Activated CD4-positive, alpha-beta T cell treated with anti-CD3 and anti-CD28 coated beads, Interleukin-2, amount 10 ng/mL, durations not matched to agents 7 days and 5 days (primary cell): ENCODE measurements at regions not wholly inside any gene's neighbourhood (a gene's known extent, or its start where the extent isn't known, plus 50 kb on each side); places are given as distances from the start of the nearest gene placed in this dataset.

Experiments used
- CTCF ChIA-PET: fragments of 350-600 bp; sonication (Branson Sonifier 250); formaldehyde crosslinking; loops from one replicate; lab custom pipeline; 2021; ENCODE audit warnings: antibody characterized with exemption; lab: Charles Lee
- POLR2A ChIA-PET: fragments of 350-600 bp; sonication (Branson Sonifier 250); formaldehyde crosslinking; loops from one replicate; lab custom pipeline; 2021; ENCODE audit warnings: antibody characterized with exemption; lab: Charles Lee
- DNase-seq: peaks from one replicate; pipeline ENCODE4 v3.0.0-alpha.2; 2020
- H3K27ac Mint-ChIP-seq: one replicate; pipeline ENCODE4 v1.8.0; 2021; ENCODE audit warnings: mild to moderate bottlenecking, moderate library complexity, mixed read lengths
- H3K27me3 Mint-ChIP-seq: one replicate; pipeline ENCODE4 v1.8.0; 2021; ENCODE audit warnings: mixed read lengths
- H3K36me3 Mint-ChIP-seq: one replicate; pipeline ENCODE4 v1.8.0; 2021; ENCODE audit warnings: low read depth, mixed read lengths
- H3K4me1 Mint-ChIP-seq: one replicate; pipeline ENCODE4 v1.8.0; 2021; ENCODE audit warnings: mixed read lengths
- H3K4me3 Mint-ChIP-seq: one replicate; pipeline ENCODE4 v1.8.0; 2021; ENCODE audit warnings: mild to moderate bottlenecking, moderate library complexity, mixed read lengths
- H3K9me3 Mint-ChIP-seq: one replicate; pipeline ENCODE4 v1.8.0; 2021; ENCODE audit warnings: mixed read lengths

GRCh38 chr2:236396818-236397350, 132.7 kb upstream of the ASB18 start:
- Mint-ChIP-seq H3K27ac (no peak overlapping the region), H3K36me3 (no peaks in the 10 kb centered on the region), H3K9me3 (no peaks in the 10 kb centered on the region), H3K4me1 (no peaks in the 10 kb centered on the region), H3K27me3 (peaks cover 3% of the 10 kb centered on the region), H3K4me3 (no peak overlapping the region)
- CTCF ChIA-PET: no interaction called here
- DNase-seq: no peak
- POLR2A ChIA-PET: no interaction called here

- POLR2A ChIA-PET: no interaction called here
- H3K4me1 Mint-ChIP-seq: no peaks in the 10 kb centered on the region
- H3K9me3 Mint-ChIP-seq: no peaks in the 10 kb centered on the region
- H3K27me3 Mint-ChIP-seq: peaks cover 3% of the 10 kb centered on the region
- H3K4me3 Mint-ChIP-seq: no peak overlapping the region
- H3K36me3 Mint-ChIP-seq: no peaks in the 10 kb centered on the region
- CTCF ChIA-PET: no interaction called here
- no peak overlapping the region for H3K27ac Mint-ChIP-seq
- no peak for DNase-seq
These were observed 133.5 kb upstream of the ASB18 start for GRCh38 chr2:236397681-236398080.

GRCh38 chr2:236399409-236399808, 135.2 kb upstream of the ASB18 start:
- ChIA-PET POLR2A (no interaction called here), CTCF (no interaction called here)
- Mint-ChIP-seq H3K36me3 (no peaks in the 10 kb centered on the region), H3K27ac (no peak overlapping the region), H3K4me3 (no peak overlapping the region), H3K9me3 (no peaks in the 10 kb centered on the region), H3K27me3 (no peaks in the 10 kb centered on the region), H3K4me1 (no peaks in the 10 kb centered on the region)
- no peak for DNase-seq

- H3K27ac Mint-ChIP-seq: no peak overlapping the region
These were observed 135.9 kb upstream of the ASB18 start for GRCh38 chr2:236400046-236400574.

GRCh38 chr2:236400594-236401360, 136.6 kb upstream of the ASB18 start:
- H3K4me3 Mint-ChIP-seq: no peak overlapping the region
- POLR2A ChIA-PET: no interaction called here
- no peaks in the 10 kb centered on the region for H3K36me3 Mint-ChIP-seq
- no peaks in the 10 kb centered on the region for H3K9me3 Mint-ChIP-seq
- H3K27ac Mint-ChIP-seq: no peak overlapping the region
- H3K27me3 Mint-ChIP-seq: no peaks in the 10 kb centered on the region
- no peak for DNase-seq
- no peaks in the 10 kb centered on the region for H3K4me1 Mint-ChIP-seq
- CTCF ChIA-PET: no interaction called here

More at GRCh38 chr2:236400046-236400574, 135.9 kb upstream of the ASB18 start:
- Mint-ChIP-seq H3K9me3 (no peaks in the 10 kb centered on the region), H3K4me1 (no peaks in the 10 kb centered on the region), H3K4me3 (no peak overlapping the region), H3K27me3 (no peaks in the 10 kb centered on the region), H3K36me3 (no peaks in the 10 kb centered on the region)
- CTCF ChIA-PET: no interaction called here
- DNase-seq: no peak
- POLR2A ChIA-PET: no interaction called here

GRCh38 chr2:236402033-236402790, 138.0 kb upstream of the ASB18 start:
- Mint-ChIP-seq H3K27me3 (no peaks in the 10 kb centered on the region), H3K9me3 (no peaks in the 10 kb centered on the region), H3K36me3 (no peaks in the 10 kb centered on the region), H3K27ac (no peak overlapping the region), H3K4me1 (no peaks in the 10 kb centered on the region), H3K4me3 (no peak overlapping the region)
- POLR2A ChIA-PET: no interaction called here
- DNase-seq: no peak
- CTCF ChIA-PET: interaction anchor here (0.6 kb wide), 2 partner anchors 96 to 444 kb away, joined by 3 read pairs; no protein-coding TSS in a partner anchor

GRCh38 chr2:236403125-236403524, 138.9 kb upstream of the ASB18 start:
- ChIA-PET CTCF (no interaction called here), POLR2A (no interaction called here)
- H3K27me3 Mint-ChIP-seq: no peaks in the 10 kb centered on the region
- no peak for DNase-seq
- no peaks in the 10 kb centered on the region for H3K36me3 Mint-ChIP-seq
- no peaks in the 10 kb centered on the region for H3K9me3 Mint-ChIP-seq
- no peaks in the 10 kb centered on the region for H3K4me1 Mint-ChIP-seq
- H3K4me3 Mint-ChIP-seq: no peak overlapping the region
- H3K27ac Mint-ChIP-seq: no peak overlapping the region

GRCh38 chr2:236403811-236404210, 139.6 kb upstream of the ASB18 start:
- Mint-ChIP-seq H3K27ac (no peak overlapping the region), H3K4me1 (no peaks in the 10 kb centered on the region), H3K36me3 (no peaks in the 10 kb centered on the region), H3K27me3 (no peaks in the 10 kb centered on the region), H3K4me3 (no peak overlapping the region), H3K9me3 (peaks cover 2% of the 10 kb centered on the region)
- ChIA-PET CTCF (no interaction called here), POLR2A (no interaction called here)
- DNase-seq: no peak

- H3K9me3 Mint-ChIP-seq: peaks cover 4% of the 10 kb centered on the region
- no peak overlapping the region for H3K27ac Mint-ChIP-seq
- H3K36me3 Mint-ChIP-seq: no peaks in the 10 kb centered on the region
- ChIA-PET CTCF (no interaction called here), POLR2A (no interaction called here)
- no peak for DNase-seq
- H3K4me1 Mint-ChIP-seq: no peaks in the 10 kb centered on the region
- H3K4me3 Mint-ChIP-seq: no peak overlapping the region
- H3K27me3 Mint-ChIP-seq: no peaks in the 10 kb centered on the region
These were observed 140.1 kb upstream of the ASB18 start for GRCh38 chr2:236404346-236404745.

GRCh38 chr2:236405357-236405756, 141.2 kb upstream of the ASB18 start:
- ChIA-PET POLR2A (interaction anchor here (0.6 kb wide), 1 partner anchor 12 kb away, joined by 8 read pairs; no protein-coding TSS in a partner anchor), CTCF (no interaction called here)
- Mint-ChIP-seq H3K36me3 (no peaks in the 10 kb centered on the region), H3K4me1 (no peaks in the 10 kb centered on the region), H3K9me3 (peaks cover 4% of the 10 kb centered on the region), H3K4me3 (no peak overlapping the region), H3K27me3 (no peaks in the 10 kb centered on the region), H3K27ac (no peak overlapping the region)
- no peak for DNase-seq

GRCh38 chr2:236408090-236408489, 143.9 kb upstream of the ASB18 start:
- H3K36me3 Mint-ChIP-seq: no peaks in the 10 kb centered on the region
- H3K4me1 Mint-ChIP-seq: no peaks in the 10 kb centered on the region
- H3K4me3 Mint-ChIP-seq: no peak overlapping the region
- no peaks in the 10 kb centered on the region for H3K27me3 Mint-ChIP-seq
- DNase-seq: no peak
- peaks cover 4% of the 10 kb centered on the region for H3K9me3 Mint-ChIP-seq
- ChIA-PET POLR2A (no interaction called here), CTCF (no interaction called here)
- no peak overlapping the region for H3K27ac Mint-ChIP-seq

- ChIA-PET CTCF (no interaction called here), POLR2A (no interaction called here)
- Mint-ChIP-seq H3K9me3 (peaks cover 4% of the 10 kb centered on the region), H3K36me3 (no peaks in the 10 kb centered on the region), H3K4me3 (no peak overlapping the region), H3K27me3 (peaks cover 2% of the 10 kb centered on the region), H3K4me1 (no peaks in the 10 kb centered on the region), H3K27ac (no peak overlapping the region)
- DNase-seq: no peak
These were observed 144.6 kb upstream of the ASB18 start for GRCh38 chr2:236408786-236409185.
